ENCODE measurements at regions not wholly inside any gene's neighbourhood (a gene's known extent, or its start where the extent isn't known, plus 50 kb on each side); places are given as distances from the start of the nearest gene placed in this dataset.

- intact Hi-C loops (cut with micrococcal nuclease): no loop called here
These were observed 516.7 kb downstream of the NTRK3 start for GRCh38 chr15:87739866-87740265.

More at GRCh38 chr15:87739866-87740265, 516.7 kb downstream of the NTRK3 start:
- no peaks in the 10 kb centered on the region for H3K9me2 ChIP-seq (ENCODE audit: insufficient read depth)
- H3K27ac ChIP-seq (ENCODE audit: low read depth, low read length): no peak overlapping the region
- no peaks in the 10 kb centered on the region for H3K27me3 ChIP-seq (ENCODE audit: insufficient read depth, low read length)
- RAD21 ChIA-PET (ENCODE audit: low non-redundant PET in 1 of 2, low total read pairs in 2 of 2, uncharacterized antibody in 2 of 2, unreplicated experiment in 2 of 2): no interaction called here
- no peak overlapping the region for H3K4me3 ChIP-seq (replicated peaks in 1 of 2; ENCODE audit: low read depth in 1 of 2, low read length in 2 of 2)
- no peaks in the 10 kb centered on the region for H3K36me3 ChIP-seq (ENCODE audit: control insufficient read depth in 1 of 2, insufficient read depth in 2 of 2, low read length in 2 of 2)
- H4K20me1 ChIP-seq (ENCODE audit: insufficient read depth): no peaks in the 10 kb centered on the region
- no peak overlapping the region for H3K9ac ChIP-seq (ENCODE audit: low read length)
- no peak for ATAC-seq
- POLR2A ChIA-PET: no interaction called here
- no TSS peak for BruUV-seq (replicated peaks)
- H3K4me2 ChIP-seq (ENCODE audit: low read length): no peak overlapping the region
- no peaks in the 10 kb centered on the region for H3K4me1 ChIP-seq (ENCODE audit: control insufficient read depth in 1 of 2, insufficient read depth in 2 of 2, low read length in 2 of 2)
- H3K9me3 ChIP-seq (ENCODE audit: control insufficient read depth in 1 of 2, insufficient read depth in 1 of 2, low read depth in 1 of 2, low read length in 2 of 2): peaks cover 10 to 31% of the 10 kb centered on the region in 2 experiments; a peak in 2 of 4 replicates
- DNase-seq (ENCODE audit: low read depth, low spot score): no peak
- no peak for TF ChIP-seq SIN3A (IDR thresholded peaks at IDR 0.05; ENCODE audit: low read depth)
- no peak for TF ChIP-seq CTCF (IDR thresholded peaks at IDR 0.05 in 2 of 3, conservative IDR thresholded peaks at IDR 0.05 in 1 of 3; ENCODE audit: borderline replicate concordance in 1 of 3, insufficient read depth in 1 of 3, low read depth in 2 of 3, low read length in 2 of 3)
- TF ChIP-seq TCF7L2 (IDR thresholded peaks at IDR 0.05; ENCODE audit: borderline replicate concordance, extremely low read depth, insufficient read depth, insufficient read length): no peak
- TF ChIP-seq REST (IDR thresholded peaks at IDR 0.05; ENCODE audit: low read depth): no peak
- TF ChIP-seq CBX3 (IDR thresholded peaks at IDR 0.05; ENCODE audit: low read depth): no peak
- TF ChIP-seq FOSL1 (IDR thresholded peaks at IDR 0.05; ENCODE audit: low read depth): no peak
- no peak for TF ChIP-seq YY1 (IDR thresholded peaks at IDR 0.05; ENCODE audit: extremely low read depth, insufficient replicate concordance, low read depth, low read length)
- no peak for TF ChIP-seq POLR2AphosphoS5 (IDR thresholded peaks at IDR 0.05; ENCODE audit: low read depth, low read length)
- TF ChIP-seq CEBPB (IDR thresholded peaks at IDR 0.05; ENCODE audit: low read depth): no peak
- no peak for TF ChIP-seq ZFX (IDR thresholded peaks at IDR 0.05)
- no peak for TF ChIP-seq SP1 (IDR thresholded peaks at IDR 0.05; ENCODE audit: low read depth)
- TF ChIP-seq SRF (IDR thresholded peaks at IDR 0.05; ENCODE audit: low read depth): no peak
- TF ChIP-seq JUND (IDR thresholded peaks at IDR 0.05): no peak
- no peak for TF ChIP-seq MAX (IDR thresholded peaks at IDR 0.05)
- no peak for TF ChIP-seq POLR2A (IDR thresholded peaks at IDR 0.05; ENCODE audit: borderline replicate concordance, extremely low read depth, insufficient read depth, insufficient read length)
- H2AFZ ChIP-seq (ENCODE audit: low read depth, low read length, poor library complexity, severe bottlenecking): no peak overlapping the region
- H3K79me2 ChIP-seq (ENCODE audit: insufficient read depth, low read length): no peaks in the 10 kb centered on the region
- CTCF ChIA-PET: no interaction called here
